Left ventricle myocardium inferior (tissue), 1 donor: ENCODE measurements at regions not wholly inside any gene's neighbourhood (a gene's known extent, or its start where the extent isn't known, plus 50 kb on each side); places are given as distances from the start of the nearest gene placed in this dataset.

Experiments
- DNase-seq: peaks from one replicate; pipeline ENCODE4 v3.0.0-alpha.2; 2020
- H3K27ac ChIP-seq: fragments of 200-600 bp; replicated peaks from 2 replicates; pipeline ENCODE4 v1.8.0; 2021
- H3K27me3 ChIP-seq: fragments of 200-600 bp; 2 replicates; pipeline ENCODE4 v1.8.0; 2021; ENCODE audit warnings: low read depth
- H3K36me3 ChIP-seq: fragments of 200-600 bp; 2 replicates; pipeline ENCODE4 v1.8.0; 2021
- H3K4me1 ChIP-seq: fragments of 200-600 bp; 2 replicates; pipeline ENCODE4 v1.8.0; 2021
- H3K4me3 ChIP-seq: fragments of 200-600 bp; 2 replicates; pipeline ENCODE4 v1.8.0; 2021; ENCODE audit warnings: mild to moderate bottlenecking, moderate library complexity
- H3K9me3 ChIP-seq: fragments of 200-600 bp; replicated peaks from 2 replicates; pipeline ENCODE4 v1.8.0; 2021
- intact Hi-C: fragments of 100-400 bp; cut with micrococcal nuclease; formaldehyde crosslinking; loops from one replicate; pipeline ENCODE4 v1.11.0; 2022
- TF ChIP-seq, protein P1 (sequence below): fragments of 200-600 bp; IDR thresholded peaks from 2 replicates; pipeline ENCODE4 v1.8.0; 2021; ENCODE audit warnings: antibody characterized with exemption, mild to moderate bottlenecking, borderline replicate concordance
- donor health status: DM: no; HTN: yes; CAD: no; lungs with severe emphysema.

DNA sequence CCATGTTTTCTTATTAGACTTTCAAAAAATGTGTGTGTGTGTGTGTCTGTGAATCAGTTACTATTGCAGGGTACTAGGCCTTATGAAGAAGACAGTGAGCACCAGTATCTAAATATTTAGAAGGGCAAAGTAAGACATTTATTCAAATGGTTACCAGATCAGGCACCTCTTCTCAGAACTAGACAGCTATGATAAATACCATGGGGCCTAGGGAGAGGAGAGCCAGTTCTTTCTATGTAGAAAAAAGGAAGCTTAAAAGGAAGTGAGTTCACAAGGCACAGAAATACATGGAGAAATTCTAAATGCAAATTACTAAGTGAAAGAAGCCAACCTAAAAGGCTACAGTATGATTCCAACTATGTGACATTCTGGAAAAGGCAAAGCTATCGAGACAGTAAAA lies 261.3 kb downstream of the SOX11 start:
- H3K4me3 ChIP-seq: no peak overlapping the region
- TF ChIP-seq, protein P1, sequence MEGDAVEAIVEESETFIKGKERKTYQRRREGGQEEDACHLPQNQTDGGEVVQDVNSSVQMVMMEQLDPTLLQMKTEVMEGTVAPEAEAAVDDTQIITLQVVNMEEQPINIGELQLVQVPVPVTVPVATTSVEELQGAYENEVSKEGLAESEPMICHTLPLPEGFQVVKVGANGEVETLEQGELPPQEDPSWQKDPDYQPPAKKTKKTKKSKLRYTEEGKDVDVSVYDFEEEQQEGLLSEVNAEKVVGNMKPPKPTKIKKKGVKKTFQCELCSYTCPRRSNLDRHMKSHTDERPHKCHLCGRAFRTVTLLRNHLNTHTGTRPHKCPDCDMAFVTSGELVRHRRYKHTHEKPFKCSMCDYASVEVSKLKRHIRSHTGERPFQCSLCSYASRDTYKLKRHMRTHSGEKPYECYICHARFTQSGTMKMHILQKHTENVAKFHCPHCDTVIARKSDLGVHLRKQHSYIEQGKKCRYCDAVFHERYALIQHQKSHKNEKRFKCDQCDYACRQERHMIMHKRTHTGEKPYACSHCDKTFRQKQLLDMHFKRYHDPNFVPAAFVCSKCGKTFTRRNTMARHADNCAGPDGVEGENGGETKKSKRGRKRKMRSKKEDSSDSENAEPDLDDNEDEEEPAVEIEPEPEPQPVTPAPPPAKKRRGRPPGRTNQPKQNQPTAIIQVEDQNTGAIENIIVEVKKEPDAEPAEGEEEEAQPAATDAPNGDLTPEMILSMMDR: no peak

DNA sequence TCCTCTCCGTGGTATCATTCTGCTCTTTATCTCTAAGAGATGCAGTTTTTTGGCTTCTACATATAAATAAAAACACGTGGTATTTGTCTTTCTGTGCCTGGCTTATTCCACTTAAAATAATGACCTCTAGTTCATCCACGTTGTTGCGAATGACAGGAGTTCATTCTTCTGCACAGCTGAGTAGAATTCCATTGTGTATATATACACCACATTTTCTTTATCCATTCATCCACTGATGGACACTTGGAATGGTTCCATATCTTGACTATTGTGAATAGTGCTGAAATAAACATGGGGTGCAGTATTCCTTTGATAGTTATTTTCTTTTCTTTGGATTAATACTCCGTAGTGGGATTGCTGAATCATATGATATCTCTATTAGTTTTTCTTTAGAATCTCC lies 262.3 kb downstream of the SOX11 start:
- peaks cover 6% of the 10 kb centered on the region for H3K4me1 ChIP-seq
- no peak overlapping the region for H3K27ac ChIP-seq
- no peaks in the 10 kb centered on the region for H3K36me3 ChIP-seq
- no peaks in the 10 kb centered on the region for H3K27me3 ChIP-seq
- intact Hi-C loops: no loop called here
- no peak for DNase-seq
- TF ChIP-seq, protein P1: no peak
- H3K4me3 ChIP-seq: no peak overlapping the region
- peaks cover 5% of the 10 kb centered on the region for H3K9me3 ChIP-seq

More for the DNA sequence above, 261.3 kb downstream of the SOX11 start:
- H3K4me1 ChIP-seq: peaks cover 6% of the 10 kb centered on the region
- no peaks in the 10 kb centered on the region for H3K36me3 ChIP-seq
- peaks cover 5% of the 10 kb centered on the region for H3K9me3 ChIP-seq
- intact Hi-C loops: no loop called here
- no peaks in the 10 kb centered on the region for H3K27me3 ChIP-seq
- no peak overlapping the region for H3K27ac ChIP-seq
- DNase-seq: no peak

DNA sequence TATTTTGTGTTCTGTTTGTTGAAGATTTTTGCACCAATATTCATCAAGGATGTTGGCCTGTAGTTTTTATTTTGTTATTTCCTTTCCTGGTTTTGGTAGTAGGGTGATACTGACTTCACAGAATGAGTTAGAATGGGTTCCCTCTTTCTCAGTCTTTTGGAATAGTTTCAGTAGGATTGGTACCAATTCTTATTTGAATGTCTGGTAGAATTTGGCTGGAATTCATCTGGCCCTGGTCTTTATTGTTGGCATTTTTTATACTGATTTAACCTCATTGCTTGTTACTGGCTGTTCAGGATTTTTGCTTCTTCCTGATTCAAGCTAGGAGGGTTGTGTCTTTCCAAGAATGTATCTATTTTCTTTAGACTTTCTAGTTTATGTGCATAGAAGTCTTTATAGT lies 263.7 kb downstream of the SOX11 start:
- H3K36me3 ChIP-seq: no peaks in the 10 kb centered on the region
- TF ChIP-seq, protein P1: no peak
- peaks cover 5% of the 10 kb centered on the region for H3K9me3 ChIP-seq
- H3K27ac ChIP-seq: no peak overlapping the region
- intact Hi-C loops: no loop called here
- no peak for DNase-seq
- no peak overlapping the region for H3K4me3 ChIP-seq
- H3K4me1 ChIP-seq: peaks cover 12% of the 10 kb centered on the region
- H3K27me3 ChIP-seq: no peaks in the 10 kb centered on the region

DNA sequence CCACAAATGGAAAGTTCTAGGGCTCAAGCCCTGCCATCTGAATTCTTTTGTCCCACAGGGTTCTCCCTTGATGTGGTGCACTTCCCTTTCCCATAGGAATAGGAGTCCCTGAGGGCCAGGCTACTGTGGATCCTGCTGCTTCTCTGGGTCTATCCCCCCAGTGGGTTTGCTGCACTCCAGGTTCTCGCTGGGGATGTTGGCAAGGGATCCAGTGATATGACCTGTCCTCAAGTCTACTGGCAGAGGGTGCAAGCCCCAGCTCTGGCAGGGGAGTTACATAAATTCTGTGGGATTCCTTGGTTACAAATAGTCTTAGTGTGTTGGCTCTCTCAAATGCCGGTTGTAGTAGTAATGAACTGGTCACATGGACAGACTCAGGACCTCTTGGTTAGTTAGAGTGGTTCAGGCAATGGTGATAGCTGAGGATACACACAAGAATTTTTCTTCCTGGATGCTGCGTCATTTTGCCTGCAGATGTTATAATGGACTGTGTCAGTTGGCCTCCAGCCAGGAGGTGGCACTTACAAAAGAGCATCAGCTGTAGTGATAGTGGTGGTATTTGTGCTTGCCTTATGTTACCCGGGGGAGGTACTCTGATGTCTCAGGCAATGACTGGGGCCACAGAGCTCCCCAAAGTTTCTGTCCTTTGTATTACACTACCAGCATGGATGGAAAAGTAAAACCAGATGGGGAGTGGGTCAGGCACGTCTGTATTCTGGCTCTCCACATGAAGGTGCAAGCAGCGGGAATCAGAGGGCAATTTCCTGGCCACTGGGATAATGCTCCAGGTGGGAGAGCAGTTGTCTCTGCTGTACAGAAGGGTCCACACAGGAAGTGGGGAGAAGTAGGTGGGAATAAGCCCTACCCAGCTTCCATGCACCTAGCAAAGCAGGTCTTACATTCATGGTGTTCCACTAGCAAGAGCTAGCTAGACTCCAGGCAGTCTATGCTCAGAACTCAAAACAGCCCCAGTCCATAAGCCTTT lies 267.9 kb downstream of the SOX11 start:
- DNase-seq: no peak
- H3K4me3 ChIP-seq: no peak overlapping the region
- TF ChIP-seq, protein P1: no peak
- H3K27ac ChIP-seq: no peak overlapping the region
- peaks cover 5% of the 10 kb centered on the region for H3K9me3 ChIP-seq
- H3K4me1 ChIP-seq: peaks cover 6% of the 10 kb centered on the region
- H3K36me3 ChIP-seq: no peaks in the 10 kb centered on the region
- H3K27me3 ChIP-seq: no peaks in the 10 kb centered on the region
- intact Hi-C loops: no loop called here

DNA sequence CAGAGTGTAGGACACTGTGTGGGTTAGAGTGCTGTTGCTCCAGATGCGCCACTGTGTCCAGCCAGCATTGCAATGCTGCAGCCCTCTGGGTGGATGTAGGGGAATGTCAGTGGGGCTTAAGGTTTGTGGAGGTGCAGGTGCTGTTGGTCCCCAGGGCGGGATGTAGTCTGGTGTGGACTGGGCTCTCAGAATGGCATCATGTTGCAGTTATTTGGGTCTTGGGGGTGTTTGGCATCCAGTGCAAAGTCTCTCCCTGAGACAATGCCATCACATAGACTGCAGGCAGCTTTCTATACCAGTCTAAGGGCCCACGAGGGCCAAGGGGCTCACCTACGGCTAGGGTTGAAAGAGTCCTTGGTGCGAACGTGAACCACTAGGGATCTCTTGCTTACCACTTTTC lies 275.3 kb downstream of the SOX11 start:
- Histone ChIP-seq H3K27ac (no peak overlapping the region), H3K4me3 (no peak overlapping the region), H3K36me3 (no peaks in the 10 kb centered on the region), H3K4me1 (no peaks in the 10 kb centered on the region), H3K9me3 (no peaks in the 10 kb centered on the region), H3K27me3 (no peaks in the 10 kb centered on the region)
- TF ChIP-seq, protein P1: no peak
- no peak for DNase-seq
- intact Hi-C loops: no loop called here
